GM10266 (cell line): ENCODE measurements at regions not wholly inside any gene's neighbourhood (a gene's known extent, or its start where the extent isn't known, plus 50 kb on each side); places are given as distances from the start of the nearest gene placed in this dataset.

ENCODE experiments used
- DNase-seq: peaks from one replicate; pipeline ENCODE4 v3.0.0; 2012; ENCODE audit errors: extremely low spot score
- TF ChIP-seq, protein P1 (sequence below): IDR thresholded peaks from 2 replicates; pipeline ENCODE4 v1.5.1; 2012; ENCODE audit warnings: mild to moderate bottlenecking, low read depth; ENCODE audit not compliant: control insufficient read depth, insufficient read depth; ENCODE audit errors: missing control alignments

DNA sequence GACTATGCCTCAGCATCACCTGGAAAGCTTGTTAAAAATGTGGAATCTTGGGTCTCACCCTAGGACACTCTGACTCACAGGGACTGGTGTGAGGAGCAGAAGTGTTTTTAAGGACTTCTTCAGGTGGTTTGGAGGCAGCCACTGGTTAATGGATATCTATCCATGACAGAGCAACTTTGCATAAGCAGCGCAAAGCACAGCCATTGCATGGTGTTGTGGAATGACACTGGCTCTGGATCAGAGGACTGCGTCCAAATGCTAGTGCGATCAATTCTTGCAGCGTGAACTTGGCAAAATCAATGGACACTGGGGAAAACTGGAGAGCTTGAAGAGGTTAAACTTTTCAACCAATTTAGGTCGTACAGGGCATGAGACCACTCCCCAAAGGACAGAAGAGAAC lies 116.8 kb upstream of the FAM78B start:
- TF ChIP-seq, protein P1, sequence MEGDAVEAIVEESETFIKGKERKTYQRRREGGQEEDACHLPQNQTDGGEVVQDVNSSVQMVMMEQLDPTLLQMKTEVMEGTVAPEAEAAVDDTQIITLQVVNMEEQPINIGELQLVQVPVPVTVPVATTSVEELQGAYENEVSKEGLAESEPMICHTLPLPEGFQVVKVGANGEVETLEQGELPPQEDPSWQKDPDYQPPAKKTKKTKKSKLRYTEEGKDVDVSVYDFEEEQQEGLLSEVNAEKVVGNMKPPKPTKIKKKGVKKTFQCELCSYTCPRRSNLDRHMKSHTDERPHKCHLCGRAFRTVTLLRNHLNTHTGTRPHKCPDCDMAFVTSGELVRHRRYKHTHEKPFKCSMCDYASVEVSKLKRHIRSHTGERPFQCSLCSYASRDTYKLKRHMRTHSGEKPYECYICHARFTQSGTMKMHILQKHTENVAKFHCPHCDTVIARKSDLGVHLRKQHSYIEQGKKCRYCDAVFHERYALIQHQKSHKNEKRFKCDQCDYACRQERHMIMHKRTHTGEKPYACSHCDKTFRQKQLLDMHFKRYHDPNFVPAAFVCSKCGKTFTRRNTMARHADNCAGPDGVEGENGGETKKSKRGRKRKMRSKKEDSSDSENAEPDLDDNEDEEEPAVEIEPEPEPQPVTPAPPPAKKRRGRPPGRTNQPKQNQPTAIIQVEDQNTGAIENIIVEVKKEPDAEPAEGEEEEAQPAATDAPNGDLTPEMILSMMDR = no peak
- no peak for DNase-seq

DNA sequence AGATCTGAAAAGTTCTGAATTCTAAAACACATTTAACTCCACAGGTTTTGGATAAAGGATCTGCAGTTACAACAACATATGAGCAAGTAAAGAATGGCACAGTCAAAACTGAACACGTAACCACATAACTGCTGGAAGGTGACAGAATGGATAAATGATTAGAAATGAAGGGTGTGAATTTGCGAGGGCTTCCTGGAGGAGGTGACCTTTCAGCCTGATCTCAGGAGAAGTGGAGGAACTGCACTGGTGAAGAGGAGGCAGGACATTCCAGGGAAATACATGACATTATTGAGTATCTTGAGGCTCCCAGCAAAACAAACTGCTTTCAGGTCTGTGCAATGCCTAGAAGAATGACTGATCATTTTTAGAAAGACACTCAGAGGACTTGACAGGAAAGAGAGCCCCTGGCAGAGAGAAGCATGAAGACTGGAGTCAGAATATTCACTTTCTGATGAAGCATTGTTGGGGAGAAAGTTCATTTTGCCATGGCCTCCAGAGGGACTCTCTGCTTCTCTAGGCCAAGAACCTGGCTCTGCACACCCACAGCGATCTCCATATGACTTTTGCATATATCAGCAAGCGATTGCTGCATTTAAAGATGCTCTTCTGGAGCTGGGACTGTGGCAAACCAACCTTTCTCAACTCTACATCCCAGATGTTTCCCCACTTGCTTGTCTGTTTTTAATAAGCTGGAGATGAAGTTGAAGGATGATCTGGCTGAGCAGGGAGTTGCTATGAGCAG lies 122.7 kb upstream of the FAM78B start:
- DNase-seq = no peak
- TF ChIP-seq, protein P1 = no peak

DNA sequence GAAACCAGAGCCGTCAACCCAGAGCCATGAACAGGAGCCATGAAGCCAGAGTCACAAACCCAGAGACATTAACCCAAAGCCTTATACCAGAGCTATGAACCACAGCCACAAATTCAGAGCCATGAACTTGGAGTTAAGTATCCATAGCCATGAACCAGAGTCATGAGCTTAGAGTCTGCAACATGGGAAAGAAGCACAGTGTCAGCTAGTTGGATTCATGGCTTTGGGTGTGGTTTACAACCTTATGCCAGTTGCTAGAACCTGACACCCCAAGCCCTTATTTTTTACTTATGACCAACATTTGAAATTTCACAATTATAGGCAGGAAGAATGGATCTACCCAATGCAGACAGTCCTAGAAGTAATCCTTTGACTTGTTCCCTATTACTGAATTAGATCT lies 128.9 kb upstream of the FAM78B start:
- TF ChIP-seq, protein P1 = no peak
- no peak for DNase-seq

DNA sequence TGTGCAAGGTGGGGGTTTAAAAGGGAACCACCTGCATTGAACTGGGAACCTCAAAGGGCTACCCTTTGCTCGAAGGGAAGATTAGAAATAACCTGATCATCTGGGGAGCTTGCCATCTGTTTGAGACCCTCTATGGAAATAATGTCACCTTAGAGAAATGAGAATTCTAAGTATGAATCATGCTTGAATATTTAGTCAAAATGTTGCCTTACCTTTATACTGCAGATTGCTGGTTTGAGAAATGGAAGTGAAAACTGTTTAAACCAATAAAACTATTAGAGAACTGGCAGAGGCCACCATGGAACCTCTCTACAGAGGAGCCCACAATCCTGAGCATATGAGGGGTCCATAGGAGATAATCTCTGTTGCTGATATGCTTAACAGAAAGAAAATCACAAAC lies 131.2 kb upstream of the FAM78B start:
- no peak for DNase-seq

DNA sequence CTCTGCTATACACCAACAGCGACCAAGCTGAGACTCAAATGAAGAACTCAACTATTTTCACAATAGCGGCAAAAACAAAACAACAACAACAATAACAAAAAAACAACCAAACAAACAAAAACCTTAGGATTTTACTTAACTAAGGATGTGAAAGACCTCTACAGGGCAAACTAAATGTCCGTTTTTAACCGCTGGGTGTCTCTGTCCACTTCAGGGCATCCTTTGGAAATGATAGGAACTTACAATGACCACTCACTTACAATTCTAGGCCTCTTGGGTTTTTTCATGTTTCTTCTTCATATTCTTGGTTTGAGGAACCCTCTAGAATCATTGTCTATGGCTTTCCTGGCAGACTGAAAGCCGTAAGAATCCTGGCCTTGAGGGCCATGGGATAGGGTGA lies 134.0 kb upstream of the FAM78B start:
- DNase-seq = no peak
- TF ChIP-seq, protein P1 = no peak

More for the DNA sequence above, 131.2 kb upstream of the FAM78B start:
- TF ChIP-seq, protein P1 = no peak

DNA sequence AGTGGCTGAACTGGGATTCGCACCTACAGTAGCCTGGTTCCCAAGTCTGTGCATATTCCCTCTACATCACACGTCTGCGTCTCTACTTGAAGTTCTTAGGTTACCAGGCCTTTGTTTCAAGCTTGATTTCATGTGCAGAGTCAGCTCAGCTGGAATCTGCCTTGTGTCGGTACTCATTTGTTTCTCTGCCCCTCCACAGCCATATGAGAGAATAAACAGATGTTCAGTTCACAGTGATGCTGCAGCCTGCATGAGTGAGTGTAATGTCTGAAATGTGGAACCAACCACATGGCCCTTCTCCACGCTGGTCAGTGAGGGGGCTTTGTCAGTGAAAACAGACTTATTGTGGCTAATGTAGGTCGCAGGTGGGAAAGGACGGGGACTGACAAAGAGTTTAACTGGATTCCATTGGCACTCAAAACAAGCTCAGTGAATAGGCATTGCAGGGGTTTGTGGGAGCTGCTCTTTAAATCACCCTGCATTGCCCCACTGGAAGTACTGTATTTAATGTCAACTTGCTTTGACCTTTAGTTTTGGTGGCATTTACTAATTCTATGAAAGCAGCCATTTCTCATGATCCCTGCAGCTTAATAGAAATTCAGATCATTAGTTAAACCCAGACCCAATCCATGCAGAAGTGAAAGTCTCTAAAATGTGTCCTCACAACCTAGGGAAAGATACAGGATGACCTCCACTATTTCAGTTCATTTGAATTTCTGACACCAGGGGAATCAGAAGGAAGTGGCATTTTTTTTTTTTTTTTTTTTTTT lies 136.4 kb upstream of the FAM78B start:
- no peak for DNase-seq
- TF ChIP-seq, protein P1 = no peak

DNA sequence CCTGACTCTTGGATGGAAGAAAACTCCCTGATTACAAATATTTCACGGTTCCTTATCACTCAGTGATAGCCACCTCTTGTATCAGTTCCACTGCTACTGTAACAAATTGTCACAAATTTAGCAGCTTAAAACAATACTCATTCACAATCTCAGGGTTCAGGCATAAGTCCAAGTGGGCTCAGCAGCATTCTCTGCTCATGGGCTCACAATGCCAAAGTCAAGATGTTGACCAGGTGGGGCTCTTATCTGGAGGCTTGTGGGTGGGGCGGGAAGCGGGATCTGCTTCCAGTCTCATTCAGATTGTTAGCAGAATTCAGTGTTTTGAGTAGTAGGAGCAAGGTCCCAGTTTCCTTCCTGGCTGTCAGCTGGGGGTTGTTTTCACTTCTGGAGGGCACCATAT lies 137.3 kb upstream of the FAM78B start:
- TF ChIP-seq, protein P1 = no peak
- DNase-seq = no peak
